SK-N-SH treated with all-trans-retinoic acid at 6 μM for 48 hours (cell line): ENCODE measurements at regions not wholly inside any gene's neighbourhood (a gene's known extent, or its start where the extent isn't known, plus 50 kb on each side); places are given as distances from the start of the nearest gene placed in this dataset.

ENCODE experiments used
- ATAC-seq: fragments of 200-7000 bp; cut with Tn5 transposase; 3 replicates; pipeline ENCODE4 v1.9.1; 2020; ENCODE audit warnings: mild to moderate bottlenecking, moderate library complexity
- ARNTL ChIP-seq: fragments of 450-650 bp; formaldehyde crosslinking; IDR thresholded peaks from 2 replicates; pipeline ENCODE4 v1.5.0; 2020; ENCODE audit warnings: low read depth, mild to moderate bottlenecking, moderate library complexity, borderline replicate concordance
- BACH2 ChIP-seq: fragments of 250-450 bp; sonication (Bioruptor Pico); IDR thresholded peaks from 2 replicates; pipeline ENCODE4 v1.9.0; 2021; ENCODE audit warnings: mild to moderate bottlenecking, borderline replicate concordance
- CSDC2 ChIP-seq: fragments of 250-450 bp; sonication (Bioruptor Pico); IDR thresholded peaks from 2 replicates; pipeline ENCODE4 v1.5.0; 2020; ENCODE audit warnings: mild to moderate bottlenecking, moderate library complexity
- ISL1 ChIP-seq: fragments of 250-450 bp; sonication (Bioruptor Pico); IDR thresholded peaks from 2 replicates; pipeline ENCODE4 v2.1.2; 2022; ENCODE audit warnings: mild to moderate bottlenecking, moderate library complexity
- PPARA ChIP-seq: fragments of 250-450 bp; sonication (Bioruptor Pico); IDR thresholded peaks from 2 replicates; pipeline ENCODE4 v1.5.0; 2020; ENCODE audit warnings: mild to moderate bottlenecking, borderline replicate concordance
- RARB ChIP-seq: fragments of 250-450 bp; sonication (Bioruptor Pico); IDR thresholded peaks from 2 replicates; pipeline ENCODE4 v1.8.0; 2021; ENCODE audit warnings: mild to moderate bottlenecking, moderate library complexity
- SNAI2 ChIP-seq: fragments of 250-450 bp; sonication (Bioruptor Pico); IDR thresholded peaks from 2 replicates; pipeline ENCODE4 v1.5.0; 2020; ENCODE audit warnings: mild to moderate bottlenecking, moderate library complexity
- TOX ChIP-seq: fragments of 250-450 bp; sonication (Bioruptor Pico); IDR thresholded peaks from 2 replicates; pipeline ENCODE4 v1.8.0; 2021; ENCODE audit warnings: mild to moderate bottlenecking, moderate library complexity, borderline replicate concordance
- ZC3H10 ChIP-seq: fragments of 250-450 bp; sonication (Bioruptor Pico); IDR thresholded peaks from 2 replicates; pipeline ENCODE4 v1.5.1; 2021; ENCODE audit warnings: mild to moderate bottlenecking, moderate library complexity
- ZFP3 ChIP-seq: fragments of 250-450 bp; sonication (Bioruptor Pico); IDR thresholded peaks from 2 replicates; pipeline ENCODE4 v1.5.0; 2020; ENCODE audit warnings: mild to moderate bottlenecking, moderate library complexity
- ZNF565 ChIP-seq: fragments of 450-650 bp; formaldehyde crosslinking; conservative IDR thresholded peaks from 2 replicates; pipeline ENCODE4 v1.5.0; 2020; ENCODE audit warnings: low read depth, mild to moderate bottlenecking, moderate library complexity
- ZNF8 ChIP-seq: fragments of 450-650 bp; formaldehyde crosslinking; IDR thresholded peaks from 2 replicates; pipeline ENCODE4 v1.5.0; 2020; ENCODE audit warnings: mild to moderate bottlenecking, moderate library complexity
- TF ChIP-seq, protein P1 (sequence below): fragments of 250-450 bp; sonication (Bioruptor Pico); IDR thresholded peaks from 2 replicates; pipeline ENCODE4 v1.5.0; 2020; ENCODE audit warnings: mild to moderate bottlenecking, moderate library complexity
- TF ChIP-seq, protein P2 (sequence below): fragments of 250-450 bp; sonication (Bioruptor Pico); IDR thresholded peaks from 2 replicates; pipeline ENCODE4 v1.8.0; 2020; ENCODE audit warnings: mild to moderate bottlenecking, moderate library complexity, borderline replicate concordance
- TF ChIP-seq, protein P3 (sequence below): fragments of 250-450 bp; sonication (Bioruptor Pico); IDR thresholded peaks from 2 replicates; pipeline ENCODE4 v1.8.0; 2021; ENCODE audit warnings: low read depth, mild to moderate bottlenecking, moderate library complexity, borderline replicate concordance
- TF ChIP-seq, protein P4 (sequence below): fragments of 250-450 bp; sonication (Bioruptor Pico); IDR thresholded peaks from 2 replicates; pipeline ENCODE4 v1.5.1; 2021; ENCODE audit warnings: mild to moderate bottlenecking, moderate library complexity

DNA sequence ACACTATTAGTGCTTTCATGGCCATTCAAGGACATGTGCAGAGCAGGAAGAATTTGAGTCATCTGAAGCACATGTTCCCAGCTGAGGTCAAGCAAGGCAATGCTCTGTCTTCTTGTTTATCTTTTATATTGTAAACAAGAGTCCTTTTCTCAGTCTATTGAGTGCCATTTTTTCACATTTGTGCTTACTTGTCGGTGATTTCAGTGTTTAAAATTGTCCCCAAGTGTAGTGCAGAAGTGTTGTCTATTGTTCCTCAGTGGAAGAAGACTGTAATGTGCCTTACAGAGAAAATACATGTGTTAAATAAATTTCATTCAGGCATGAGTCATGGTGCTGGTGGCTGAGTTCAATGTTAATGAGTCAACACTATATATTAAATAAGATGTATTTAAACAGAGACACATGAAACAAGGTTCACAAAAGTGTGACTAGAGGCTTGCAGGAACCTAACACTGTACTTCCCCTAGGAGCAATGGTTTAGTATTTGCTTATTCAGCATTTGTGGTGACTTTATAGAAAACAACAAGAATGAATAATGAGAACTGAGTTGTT lies 391.1 kb downstream of the LRIG3 start:
- 0 out of 2 replicates have a peak, but pooled peaks have one; percentile 4 for TF ChIP-seq ZC3H10 (CRISPR knock-in tag)
- TF ChIP-seq, protein P1, sequence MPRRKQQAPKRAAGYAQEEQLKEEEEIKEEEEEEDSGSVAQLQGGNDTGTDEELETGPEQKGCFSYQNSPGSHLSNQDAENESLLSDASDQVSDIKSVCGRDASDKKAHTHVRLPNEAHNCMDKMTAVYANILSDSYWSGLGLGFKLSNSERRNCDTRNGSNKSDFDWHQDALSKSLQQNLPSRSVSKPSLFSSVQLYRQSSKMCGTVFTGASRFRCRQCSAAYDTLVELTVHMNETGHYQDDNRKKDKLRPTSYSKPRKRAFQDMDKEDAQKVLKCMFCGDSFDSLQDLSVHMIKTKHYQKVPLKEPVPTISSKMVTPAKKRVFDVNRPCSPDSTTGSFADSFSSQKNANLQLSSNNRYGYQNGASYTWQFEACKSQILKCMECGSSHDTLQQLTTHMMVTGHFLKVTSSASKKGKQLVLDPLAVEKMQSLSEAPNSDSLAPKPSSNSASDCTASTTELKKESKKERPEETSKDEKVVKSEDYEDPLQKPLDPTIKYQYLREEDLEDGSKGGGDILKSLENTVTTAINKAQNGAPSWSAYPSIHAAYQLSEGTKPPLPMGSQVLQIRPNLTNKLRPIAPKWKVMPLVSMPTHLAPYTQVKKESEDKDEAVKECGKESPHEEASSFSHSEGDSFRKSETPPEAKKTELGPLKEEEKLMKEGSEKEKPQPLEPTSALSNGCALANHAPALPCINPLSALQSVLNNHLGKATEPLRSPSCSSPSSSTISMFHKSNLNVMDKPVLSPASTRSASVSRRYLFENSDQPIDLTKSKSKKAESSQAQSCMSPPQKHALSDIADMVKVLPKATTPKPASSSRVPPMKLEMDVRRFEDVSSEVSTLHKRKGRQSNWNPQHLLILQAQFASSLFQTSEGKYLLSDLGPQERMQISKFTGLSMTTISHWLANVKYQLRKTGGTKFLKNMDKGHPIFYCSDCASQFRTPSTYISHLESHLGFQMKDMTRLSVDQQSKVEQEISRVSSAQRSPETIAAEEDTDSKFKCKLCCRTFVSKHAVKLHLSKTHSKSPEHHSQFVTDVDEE (CRISPR knock-in tag) = no peak
- TF ChIP-seq, all 23 proteins: peak for 1
- no peak; the same call in 2 of the 3 replicates for ATAC-seq

DNA sequence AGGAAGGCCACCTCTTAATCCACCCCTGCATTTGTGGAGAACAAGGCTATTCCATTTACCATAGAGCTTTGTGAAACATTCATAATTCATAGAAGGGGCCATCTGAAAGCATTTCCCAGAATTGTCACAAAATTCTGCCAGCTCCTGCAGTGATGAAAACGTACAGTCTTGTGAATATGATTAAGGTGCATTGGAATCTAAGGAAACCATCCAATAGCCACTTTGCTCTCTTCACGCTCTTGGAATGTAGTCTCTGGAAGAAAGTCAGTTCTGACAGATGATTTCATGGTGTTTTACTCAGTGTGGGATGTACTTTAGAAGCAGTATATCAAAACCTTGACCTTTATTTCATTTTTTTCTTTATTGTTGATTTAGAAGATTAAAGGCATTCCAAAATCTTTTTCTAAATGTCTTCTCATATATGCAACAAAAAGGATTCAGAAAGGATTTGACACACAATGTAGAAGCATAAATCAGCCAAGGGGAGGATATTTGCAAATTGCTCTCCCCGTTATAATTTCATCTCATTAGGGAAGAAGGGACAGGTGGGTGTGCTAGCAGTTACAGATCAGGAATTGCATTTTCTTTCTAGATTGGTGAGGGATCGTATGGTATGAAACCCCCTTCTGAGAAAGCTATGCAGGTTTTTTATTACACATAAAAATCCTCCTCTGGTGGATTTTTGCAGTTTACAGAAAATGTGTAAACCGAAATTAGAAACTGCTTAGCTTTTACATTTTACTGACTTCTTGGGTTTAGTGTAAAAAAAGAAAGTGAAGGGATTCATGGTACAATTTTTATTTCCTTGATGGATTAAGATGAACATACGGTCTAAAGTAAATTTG lies 390.2 kb downstream of the LRIG3 start:
- peak; percentile 95 for ATAC-seq

DNA sequence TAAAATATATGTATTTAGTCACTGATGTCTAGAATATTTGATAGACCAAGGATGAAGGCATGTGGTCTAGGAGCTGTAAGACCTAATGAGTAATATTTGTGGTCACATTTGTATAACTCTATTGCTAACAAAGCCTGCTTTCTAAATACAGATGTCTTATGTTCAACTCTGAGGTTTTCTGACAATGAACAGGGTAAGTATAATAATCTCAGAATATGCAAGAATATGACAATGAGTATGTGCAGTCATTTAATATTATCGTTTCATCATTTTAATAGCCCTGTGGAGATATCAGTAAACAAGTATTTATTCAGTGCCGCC lies 389.6 kb downstream of the LRIG3 start:
- ATAC-seq = peak; percentile 84
- TF ChIP-seq ZFP3 (CRISPR knock-in tag) (no peak), ARNTL (CRISPR knock-in tag) (no peak), ZC3H10 (CRISPR knock-in tag) (peak; percentile 28; the same call in 1 of the 2 replicates), ISL1 (CRISPR knock-in tag) (peak; percentile 65), TOX (CRISPR knock-in tag) (peak; percentile 90)
- TF ChIP-seq, all 23 proteins: peak for 3

More for the DNA sequence above, 390.2 kb downstream of the LRIG3 start:
- TF ChIP-seq, protein P2, sequence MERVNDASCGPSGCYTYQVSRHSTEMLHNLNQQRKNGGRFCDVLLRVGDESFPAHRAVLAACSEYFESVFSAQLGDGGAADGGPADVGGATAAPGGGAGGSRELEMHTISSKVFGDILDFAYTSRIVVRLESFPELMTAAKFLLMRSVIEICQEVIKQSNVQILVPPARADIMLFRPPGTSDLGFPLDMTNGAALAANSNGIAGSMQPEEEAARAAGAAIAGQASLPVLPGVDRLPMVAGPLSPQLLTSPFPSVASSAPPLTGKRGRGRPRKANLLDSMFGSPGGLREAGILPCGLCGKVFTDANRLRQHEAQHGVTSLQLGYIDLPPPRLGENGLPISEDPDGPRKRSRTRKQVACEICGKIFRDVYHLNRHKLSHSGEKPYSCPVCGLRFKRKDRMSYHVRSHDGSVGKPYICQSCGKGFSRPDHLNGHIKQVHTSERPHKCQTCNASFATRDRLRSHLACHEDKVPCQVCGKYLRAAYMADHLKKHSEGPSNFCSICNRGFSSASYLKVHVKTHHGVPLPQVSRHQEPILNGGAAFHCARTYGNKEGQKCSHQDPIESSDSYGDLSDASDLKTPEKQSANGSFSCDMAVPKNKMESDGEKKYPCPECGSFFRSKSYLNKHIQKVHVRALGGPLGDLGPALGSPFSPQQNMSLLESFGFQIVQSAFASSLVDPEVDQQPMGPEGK = no peak; the same call in 1 of the 2 replicates
- TF ChIP-seq, protein P3, sequence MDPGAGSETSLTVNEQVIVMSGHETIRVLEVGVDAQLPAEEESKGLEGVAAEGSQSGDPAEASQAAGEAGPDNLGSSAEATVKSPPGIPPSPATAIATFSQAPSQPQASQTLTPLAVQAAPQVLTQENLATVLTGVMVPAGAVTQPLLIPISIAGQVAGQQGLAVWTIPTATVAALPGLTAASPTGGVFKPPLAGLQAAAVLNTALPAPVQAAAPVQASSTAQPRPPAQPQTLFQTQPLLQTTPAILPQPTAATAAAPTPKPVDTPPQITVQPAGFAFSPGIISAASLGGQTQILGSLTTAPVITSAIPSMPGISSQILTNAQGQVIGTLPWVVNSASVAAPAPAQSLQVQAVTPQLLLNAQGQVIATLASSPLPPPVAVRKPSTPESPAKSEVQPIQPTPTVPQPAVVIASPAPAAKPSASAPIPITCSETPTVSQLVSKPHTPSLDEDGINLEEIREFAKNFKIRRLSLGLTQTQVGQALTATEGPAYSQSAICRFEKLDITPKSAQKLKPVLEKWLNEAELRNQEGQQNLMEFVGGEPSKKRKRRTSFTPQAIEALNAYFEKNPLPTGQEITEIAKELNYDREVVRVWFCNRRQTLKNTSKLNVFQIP (CRISPR knock-in tag) = 0 out of 2 replicates have a peak, but pooled peaks have one; percentile 20
- TF ChIP-seq PPARA (CRISPR knock-in tag) (no peak), TOX (CRISPR knock-in tag) (peak; percentile 24; the same call in 1 of the 2 replicates), BACH2 (no peak), SNAI2 (CRISPR knock-in tag) (no peak), RARB (CRISPR knock-in tag) (no peak; the same call in 1 of the 2 replicates), ARNTL (CRISPR knock-in tag) (no peak), ZC3H10 (CRISPR knock-in tag) (0 out of 2 replicates have a peak, but pooled peaks have one; percentile 45), ZNF8 (CRISPR knock-in tag) (no peak), ISL1 (CRISPR knock-in tag) (peak; percentile 63), CSDC2 (CRISPR knock-in tag) (no peak)
- TF ChIP-seq, protein P4, sequence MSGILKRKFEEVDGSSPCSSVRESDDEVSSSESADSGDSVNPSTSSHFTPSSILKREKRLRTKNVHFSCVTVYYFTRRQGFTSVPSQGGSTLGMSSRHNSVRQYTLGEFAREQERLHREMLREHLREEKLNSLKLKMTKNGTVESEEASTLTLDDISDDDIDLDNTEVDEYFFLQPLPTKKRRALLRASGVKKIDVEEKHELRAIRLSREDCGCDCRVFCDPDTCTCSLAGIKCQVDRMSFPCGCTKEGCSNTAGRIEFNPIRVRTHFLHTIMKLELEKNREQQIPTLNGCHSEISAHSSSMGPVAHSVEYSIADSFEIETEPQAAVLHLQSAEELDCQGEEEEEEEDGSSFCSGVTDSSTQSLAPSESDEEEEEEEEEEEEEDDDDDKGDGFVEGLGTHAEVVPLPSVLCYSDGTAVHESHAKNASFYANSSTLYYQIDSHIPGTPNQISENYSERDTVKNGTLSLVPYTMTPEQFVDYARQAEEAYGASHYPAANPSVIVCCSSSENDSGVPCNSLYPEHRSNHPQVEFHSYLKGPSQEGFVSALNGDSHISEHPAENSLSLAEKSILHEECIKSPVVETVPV (CRISPR knock-in tag) = no peak

DNA sequence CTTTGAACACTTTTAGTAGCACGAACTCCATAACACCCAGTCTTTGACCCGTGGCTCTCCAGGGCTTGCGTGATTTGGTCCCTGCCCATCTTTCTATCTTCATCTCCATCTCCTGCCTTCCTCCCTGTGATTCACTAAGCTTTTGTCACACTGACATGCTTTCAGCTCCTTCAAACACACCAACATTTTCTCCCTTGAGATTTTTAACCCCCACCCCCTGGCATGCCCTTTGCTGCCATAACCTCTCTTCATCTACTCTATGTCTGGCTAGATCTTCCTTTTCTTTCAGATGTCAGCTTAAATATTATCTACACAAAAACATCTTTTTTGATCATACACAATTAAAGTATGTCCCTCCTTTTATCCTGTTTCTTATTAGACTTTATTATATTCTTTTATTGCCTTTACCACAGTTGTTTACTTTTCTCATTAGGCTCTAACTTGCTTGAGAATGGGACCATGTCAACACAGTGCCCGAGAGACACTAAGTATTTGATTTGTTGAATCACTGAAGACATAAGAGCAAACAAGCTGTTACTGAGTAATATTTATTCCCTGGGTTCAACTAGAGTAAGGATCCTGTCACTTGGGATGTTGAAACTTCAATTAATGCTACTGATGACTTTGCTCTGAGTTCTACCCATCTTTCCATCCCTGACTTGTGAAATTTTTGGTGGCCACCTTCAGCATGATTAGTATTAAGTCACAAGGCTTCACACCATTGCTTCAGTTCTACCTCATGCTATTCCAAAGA lies 387.3 kb downstream of the LRIG3 start:
- ATAC-seq = no peak
- TF ChIP-seq ZC3H10 (CRISPR knock-in tag) (no peak), BACH2 (no peak), ZNF8 (CRISPR knock-in tag) (no peak), TOX (CRISPR knock-in tag) (no peak), ZNF565 (CRISPR knock-in tag) (no peak), PPARA (CRISPR knock-in tag) (no peak), CSDC2 (CRISPR knock-in tag) (no peak), SNAI2 (CRISPR knock-in tag) (no peak)
- TF ChIP-seq, protein P4 (CRISPR knock-in tag) = no peak
